ENCODE measurements at regions not wholly inside any gene's neighbourhood (a gene's known extent, or its start where the extent isn't known, plus 50 kb on each side); places are given as distances from the start of the nearest gene placed in this dataset.

- no peak overlapping the region for H3K4me3 ChIP-seq (ENCODE audit: low read depth, low read length)
- TF ChIP-seq CTCF (conservative IDR thresholded peaks at IDR 0.05; ENCODE audit: low read depth, low read length), result no peak
- no peak for DNase-seq (ENCODE audit: low read depth)
Measured at GRCh38 chr16:9458816-9459215, 367.4 kb downstream of the HAPSTR1 start.

DNA sequence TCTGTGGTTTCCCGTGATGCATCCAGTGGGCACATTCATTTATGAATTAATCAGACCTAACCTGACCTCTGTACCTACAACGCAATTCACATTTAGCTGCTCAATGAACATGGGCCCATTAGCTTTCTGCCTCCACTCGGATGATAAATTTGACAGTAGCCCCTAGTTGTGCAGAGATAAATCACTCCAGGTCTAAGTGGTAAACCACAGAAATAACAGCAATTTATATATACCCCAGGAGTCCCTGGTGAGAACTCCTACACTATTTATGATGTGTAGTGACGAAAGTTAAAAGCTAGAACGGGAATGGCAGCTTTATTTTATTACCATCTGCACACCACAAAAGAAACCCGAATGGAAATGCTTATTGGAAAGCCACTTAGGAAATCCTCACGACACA lies 371.5 kb downstream of the HAPSTR1 start:
- DNase-seq (ENCODE audit: low read depth), result no peak
- no peak overlapping the region for H3K4me3 ChIP-seq (ENCODE audit: low read depth, low read length)
- TF ChIP-seq CTCF (conservative IDR thresholded peaks at IDR 0.05; ENCODE audit: low read depth, low read length), result no peak

GRCh38 chr16:9463461-9463860 lies 372.0 kb downstream of the HAPSTR1 start:
- TF ChIP-seq CTCF (conservative IDR thresholded peaks at IDR 0.05; ENCODE audit: low read depth, low read length), result no peak
- no peak for DNase-seq (ENCODE audit: low read depth)
- H3K4me3 ChIP-seq (ENCODE audit: low read depth, low read length), result no peak overlapping the region

DNA sequence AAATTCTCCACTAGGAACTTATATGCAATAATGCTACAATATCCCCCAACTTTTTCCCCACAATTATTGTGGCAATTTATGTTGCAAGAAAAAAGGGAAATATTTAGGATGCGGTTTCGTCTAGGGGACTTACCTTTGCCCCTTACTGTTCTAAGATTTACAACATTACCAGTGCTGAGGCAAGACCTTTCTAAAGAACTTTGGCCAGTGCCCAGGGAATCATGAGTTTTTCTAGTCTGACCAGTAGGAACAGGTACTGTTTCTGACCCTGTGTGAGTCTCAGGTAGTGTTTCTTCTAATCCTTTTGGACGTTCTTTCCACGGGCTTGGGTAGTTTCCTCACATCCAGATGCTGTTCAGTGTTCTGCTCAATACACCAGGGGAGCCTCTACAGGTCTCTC lies 373.7 kb downstream of the HAPSTR1 start:
- TF ChIP-seq CTCF (conservative IDR thresholded peaks at IDR 0.05; ENCODE audit: low read depth, low read length), result no peak
- H3K4me3 ChIP-seq (ENCODE audit: low read depth, low read length), result no peak overlapping the region
- no peak for DNase-seq (ENCODE audit: low read depth)

DNA sequence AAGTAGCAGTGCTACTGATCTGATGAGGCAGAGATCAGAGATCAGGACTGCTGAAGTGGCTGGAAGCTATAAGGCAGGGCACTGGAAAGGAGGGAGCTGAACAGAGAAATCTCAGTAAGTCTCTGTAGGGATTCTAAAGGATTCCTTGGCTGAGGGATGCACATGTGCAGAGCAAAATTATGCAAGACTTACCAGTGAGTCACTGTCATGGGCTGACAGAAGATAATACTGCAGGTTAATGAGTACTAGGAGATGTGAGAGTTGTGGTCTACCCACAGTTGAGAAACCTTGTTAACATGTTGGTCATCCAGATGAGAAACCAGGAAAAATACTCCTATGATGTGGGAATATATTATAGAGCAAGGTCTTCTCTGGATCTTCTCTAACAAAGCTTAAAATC lies 378.1 kb downstream of the HAPSTR1 start:
- H3K4me3 ChIP-seq (ENCODE audit: low read depth, low read length), result no peak overlapping the region
- no peak for TF ChIP-seq CTCF (conservative IDR thresholded peaks at IDR 0.05; ENCODE audit: low read depth, low read length)
- DNase-seq (ENCODE audit: low read depth), result peak; percentile 4

DNA sequence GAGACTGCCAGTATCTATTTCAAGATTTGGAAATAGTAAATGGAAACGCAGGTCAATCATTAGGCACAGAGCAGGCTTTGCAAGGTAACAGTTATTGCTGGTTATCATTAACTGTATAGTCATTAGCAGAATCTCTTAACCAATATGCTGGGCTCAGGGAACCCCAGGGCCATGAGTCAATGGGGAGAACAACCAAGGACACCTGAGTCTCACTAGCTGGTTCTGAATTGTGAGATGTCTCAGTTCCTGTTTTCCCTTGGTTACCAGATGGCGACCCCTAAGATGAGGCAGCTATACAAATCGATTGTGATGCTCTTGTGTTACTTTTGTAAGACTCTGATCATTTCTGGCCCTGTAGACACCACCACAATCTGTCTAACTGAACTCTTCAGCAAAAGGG lies 385.3 kb downstream of the HAPSTR1 start:
- TF ChIP-seq CTCF (conservative IDR thresholded peaks at IDR 0.05; ENCODE audit: low read depth, low read length), result no peak
- H3K4me3 ChIP-seq (ENCODE audit: low read depth, low read length), result no peak overlapping the region
- DNase-seq (ENCODE audit: low read depth), result no peak

- H3K4me3 ChIP-seq (ENCODE audit: low read depth, low read length), result no peak overlapping the region
- TF ChIP-seq CTCF (conservative IDR thresholded peaks at IDR 0.05; ENCODE audit: low read depth, low read length), result no peak
- DNase-seq (ENCODE audit: low read depth), result no peak
Measured at GRCh38 chr16:9479008-9479407, 387.6 kb downstream of the HAPSTR1 start.

Measured in choroid plexus epithelial cell (primary cell).